ENCODE measurements at regions not wholly inside any gene's neighbourhood (a gene's known extent, or its start where the extent isn't known, plus 50 kb on each side); places are given as distances from the start of the nearest gene placed in this dataset.

- H3K4me3 ChIP-seq (ENCODE audit: extremely low read depth in 1 of 4, insufficient read depth in 2 of 4, low read depth in 3 of 4, low read length in 4 of 4): no peak overlapping the region
- no peak for FAIRE-seq
- H3K4me2 ChIP-seq (ENCODE audit: insufficient read depth in 1 of 2, low read depth in 2 of 2, low read length in 2 of 2): no peak overlapping the region
These were observed 152.9 kb upstream of the NCKAP5 start for GRCh38 chr2:133721118-133721517.

More at GRCh38 chr2:133721118-133721517, 152.9 kb upstream of the NCKAP5 start:
- no peak overlapping the region for H2AK5ac ChIP-seq (ENCODE audit: low read depth, low read length)
- ChIA-PET CTCF (ENCODE audit: partially characterized antibody) (interaction anchor here (1.1 kb wide), 1 partner anchor 59 kb away, joined by 3 read pairs; no protein-coding TSS in a partner anchor), POLR2A (ENCODE audit: partially characterized antibody) (no interaction called here)
- no peak overlapping the region for H2BK15ac ChIP-seq (ENCODE audit: low read length)
- H4K91ac ChIP-seq (replicated peaks; ENCODE audit: insufficient read length, low read length): no peak overlapping the region
- no peaks in the 10 kb centered on the region for H4K20me1 ChIP-seq (replicated peaks in 1 of 2; ENCODE audit: control insufficient read depth in 1 of 2, insufficient read depth in 2 of 2, low read length in 2 of 2)
- no peak overlapping the region for H3K18ac ChIP-seq (ENCODE audit: extremely low read depth, low read length)
- WGBS, 2 experiments (ENCODE audit: extremely low coverage in 1 of 2, insufficient coverage in 1 of 2, insufficient read length in 1 of 2, insufficient replicate concordance in 2 of 2, low coverage in 1 of 2, low lambda C conversion rate in 2 of 2, missing lambda C conversion rate in 1 of 2): 96% methylated on average over 3 of the region's 3 CpGs; no CpG with 5 or more reads in 1 of the 2 experiments
- no peak overlapping the region for H3K4ac ChIP-seq (replicated peaks; ENCODE audit: insufficient read length, low read depth, low read length)
- H2BK20ac ChIP-seq (ENCODE audit: low read length): no peak overlapping the region
- no peak overlapping the region for H3K23ac ChIP-seq (ENCODE audit: insufficient read length)
- no peak overlapping the region for H3K14ac ChIP-seq (ENCODE audit: insufficient read length)
- no peak overlapping the region for H2BK12ac ChIP-seq (ENCODE audit: low read depth, low read length)
- H2BK120ac ChIP-seq (replicated peaks; ENCODE audit: low read depth, low read length): no peak overlapping the region
- TF ChIP-seq CHD2 (IDR thresholded peaks at IDR 0.05; ENCODE audit: low read length) (no peak), BACH1 (IDR thresholded peaks at IDR 0.05; ENCODE audit: low read length) (no peak), CREB1 (IDR thresholded peaks at IDR 0.05) (no peak), RNF2 (IDR thresholded peaks at IDR 0.05; ENCODE audit: borderline replicate concordance, low read depth, low read length, missing control alignments, poor library complexity, severe bottlenecking) (no peak), CEBPB (IDR thresholded peaks at IDR 0.05; ENCODE audit: low read depth, low read length) (no peak), JUN (IDR thresholded peaks at IDR 0.05; ENCODE audit: low read depth, low read length) (no peak), SRF (IDR thresholded peaks at IDR 0.05; ENCODE audit: low read depth, low read length) (no peak), ZNF274 (IDR thresholded peaks at IDR 0.05; ENCODE audit: borderline replicate concordance, extremely low read depth, low read length) (no peak), SIX5 (IDR thresholded peaks at IDR 0.05; ENCODE audit: low read depth, low read length) (no peak), E2F6 (IDR thresholded peaks at IDR 0.05) (no peak), GABPA (IDR thresholded peaks at IDR 0.05; ENCODE audit: borderline replicate concordance, insufficient read depth, low read length) (no peak), EGR1 (IDR thresholded peaks at IDR 0.05; ENCODE audit: borderline replicate concordance, low read depth, low read length) (no peak), BCL11A (IDR thresholded peaks at IDR 0.05; ENCODE audit: low read depth in 2 of 2, low read length in 2 of 2) (no peak)
- no peak overlapping the region for H4K5ac ChIP-seq (ENCODE audit: insufficient read length, low read depth, low read length)
- H2BK5ac ChIP-seq (ENCODE audit: low read depth, low read length): no peak overlapping the region
- no peak overlapping the region for H4K8ac ChIP-seq (ENCODE audit: extremely low read depth, insufficient read depth, low read length)
- no peaks in the 10 kb centered on the region for H3K79me1 ChIP-seq (ENCODE audit: low read depth, low read length)
- H3K56ac ChIP-seq (replicated peaks; ENCODE audit: insufficient read length, low read depth, low read length): no peak overlapping the region
- no peak overlapping the region for H3K27ac ChIP-seq (ENCODE audit: low read depth, low read length)
- H2AFZ ChIP-seq (ENCODE audit: low read length): no peak overlapping the region
- no peak overlapping the region for H3K9ac ChIP-seq (replicated peaks in 1 of 4; ENCODE audit: extremely low read depth in 1 of 4, low read depth in 3 of 4, low read length in 3 of 4)
- H3K36me3 ChIP-seq (ENCODE audit: control insufficient read depth in 2 of 4, insufficient read depth in 4 of 4, low read length in 3 of 4): no peaks in the 10 kb centered on the region
- no peaks in the 10 kb centered on the region for H3K79me2 ChIP-seq (ENCODE audit: control insufficient read depth in 1 of 2, insufficient read depth in 2 of 2, low read length in 2 of 2)
- 0 out of 4 replicates have a peak, but pooled peaks cover 0 to 3% of the 10 kb centered on the region in 2 experiments for H3K9me3 ChIP-seq (ENCODE audit: insufficient read depth in 2 of 2, low read depth in 1 of 2, low read length in 1 of 2)
- no peaks in the 10 kb centered on the region for H3K27me3 ChIP-seq (replicated peaks in 1 of 4; ENCODE audit: control insufficient read depth in 3 of 4, extremely low read depth in 1 of 4, insufficient read depth in 3 of 4, low read length in 3 of 4)
- no peak for DNase-seq (ENCODE audit: low read depth in 1 of 2, low spot score in 2 of 2)
- H3K4me1 ChIP-seq (replicated peaks in 1 of 4; ENCODE audit: control insufficient read depth in 3 of 4, insufficient read depth in 4 of 4, low read length in 3 of 4): no peaks in the 10 kb centered on the region
- H3K23me2 ChIP-seq (ENCODE audit: low read depth, low read length): no peaks in the 10 kb centered on the region

Measured in H1 (cell line).